GM10248 (cell line): ENCODE measurements at regions not wholly inside any gene's neighbourhood (a gene's known extent, or its start where the extent isn't known, plus 50 kb on each side); places are given as distances from the start of the nearest gene placed in this dataset.

Source experiments
- CTCF ChIA-PET: fragments of 300-600 bp; sonication (Branson Sonifier 250); formaldehyde crosslinking; extraction: SDS; loops from one replicate; lab custom pipeline; 2021; ENCODE audit warnings: antibody characterized with exemption; lab: Yijun Ruan, JAX
- POLR2A ChIA-PET: fragments of 350-650 bp; sonication (Branson Sonifier 250); formaldehyde crosslinking; extraction: SDS; loops from one replicate; lab custom pipeline; 2020; ENCODE audit warnings: antibody characterized with exemption; lab: Yijun Ruan, JAX
- DNase-seq: peaks from one replicate; pipeline ENCODE4 v3.0.0; 2012; ENCODE audit errors: extremely low spot score
- CTCF ChIP-seq: IDR thresholded peaks from 2 replicates; pipeline ENCODE4 v1.5.1; 2012; ENCODE audit warnings: mild to moderate bottlenecking, low read depth; ENCODE audit errors: extremely low read depth, missing control alignments, control extremely low read depth

- CTCF ChIA-PET: no interaction called here
- no peak for TF ChIP-seq CTCF
- no peak for DNase-seq
- POLR2A ChIA-PET: no interaction called here
Measured at GRCh38 chr1:5244631-5245285, 590.3 kb downstream of the AJAP1 start.

- DNase-seq: no peak
- POLR2A ChIA-PET: no interaction called here
- CTCF ChIA-PET: no interaction called here
- no peak for TF ChIP-seq CTCF
Measured at GRCh38 chr1:5242850-5243249, 588.4 kb downstream of the AJAP1 start.

- no peak for DNase-seq
- CTCF ChIA-PET: no interaction called here
- POLR2A ChIA-PET: no interaction called here
Measured at GRCh38 chr1:5239911-5240310, 585.5 kb downstream of the AJAP1 start.

GRCh38 chr1:5238351-5239130 is 584.1 kb downstream of the AJAP1 start:
- no peak for DNase-seq
- CTCF ChIA-PET: no interaction called here
- no peak for TF ChIP-seq CTCF
- POLR2A ChIA-PET: no interaction called here

More at GRCh38 chr1:5239911-5240310, 585.5 kb downstream of the AJAP1 start:
- no peak for TF ChIP-seq CTCF

- ChIA-PET CTCF (no interaction called here), POLR2A (no interaction called here)
- TF ChIP-seq CTCF: no peak
- no peak for DNase-seq
Measured at GRCh38 chr1:5235355-5235899, 581.0 kb downstream of the AJAP1 start.

- TF ChIP-seq CTCF: no peak
Measured at GRCh38 chr1:5232537-5232936, 578.1 kb downstream of the AJAP1 start.

More at GRCh38 chr1:5232537-5232936, 578.1 kb downstream of the AJAP1 start:
- DNase-seq: no peak
- ChIA-PET POLR2A (no interaction called here), CTCF (no interaction called here)
